RWPE2 (cell line): ENCODE measurements at regions not wholly inside any gene's neighbourhood (a gene's known extent, or its start where the extent isn't known, plus 50 kb on each side); places are given as distances from the start of the nearest gene placed in this dataset.

Experiments
- ATAC-seq: fragments of 200-7000 bp; cut with Tn5 transposase; 3 replicates; pipeline ENCODE4 v1.9.1; 2021; ENCODE audit warnings: low read depth
- DNase-seq: peaks from one replicate; pipeline ENCODE4 v3.0.0-alpha.2; 2020; ENCODE audit warnings: low spot score
- H3K27ac ChIP-seq: fragments of 450-650 bp; 2 replicates; pipeline ENCODE4 v1.5.1; 2017; ENCODE audit warnings: mild to moderate bottlenecking; ENCODE audit not compliant: poor library complexity, severe bottlenecking
- H3K27me3 ChIP-seq: fragments of 250-450 bp; sonication (Bioruptor Pico); 2 replicates; pipeline ENCODE4 v1.5.1; 2021; ENCODE audit warnings: mild to moderate bottlenecking, moderate library complexity; ENCODE audit not compliant: insufficient read depth, poor library complexity, severe bottlenecking
- H3K36me3 ChIP-seq: fragments of 250-450 bp; sonication (Bioruptor Pico); 2 replicates; pipeline ENCODE4 v1.5.1; 2020; ENCODE audit warnings: low read depth, mild to moderate bottlenecking, moderate library complexity
- H3K4me1 ChIP-seq: fragments of 250-450 bp; sonication (Bioruptor Pico); 2 replicates; pipeline ENCODE4 v1.5.1; 2021; ENCODE audit warnings: mild to moderate bottlenecking, moderate library complexity; ENCODE audit not compliant: insufficient read depth, poor library complexity, severe bottlenecking
- H3K4me3 ChIP-seq: fragments of 250-450 bp; sonication (Bioruptor Pico); 2 replicates; pipeline ENCODE4 v1.5.1; 2021; ENCODE audit warnings: mild to moderate bottlenecking, moderate library complexity; ENCODE audit not compliant: severe bottlenecking
- H3K9me3 ChIP-seq: fragments of 250-450 bp; sonication (Bioruptor Pico); 2 replicates; pipeline ENCODE4 v1.5.1; 2021; ENCODE audit warnings: mild to moderate bottlenecking, moderate library complexity; ENCODE audit not compliant: severe bottlenecking
- CTCF ChIP-seq: fragments of 450-650 bp; IDR thresholded peaks from one replicate; pipeline ENCODE4 v1.5.1; 2017; ENCODE audit warnings: mild to moderate bottlenecking, moderate library complexity; ENCODE audit not compliant: poor library complexity, severe bottlenecking

- peak; percentile 70 for ATAC-seq
- Histone ChIP-seq H3K27ac (no peak overlapping the region), H3K36me3 (no peaks in the 10 kb centered on the region), H3K4me1 (no peaks in the 10 kb centered on the region), H3K9me3 (no peaks in the 10 kb centered on the region), H3K4me3 (no peak overlapping the region), H3K27me3 (peaks cover 18% of the 10 kb centered on the region)
- DNase-seq: no peak
- TF ChIP-seq CTCF: peak; percentile 70
These were observed 141.1 kb downstream of the RCN1 start for GRCh38 chr11:32231909-32232493.

GRCh38 chr11:32232516-32232915, 141.6 kb downstream of the RCN1 start:
- H3K4me3 ChIP-seq: no peak overlapping the region
- H3K36me3 ChIP-seq: no peaks in the 10 kb centered on the region
- TF ChIP-seq CTCF: no peak
- no peak for DNase-seq
- ATAC-seq: no peak
- no peaks in the 10 kb centered on the region for H3K4me1 ChIP-seq
- no peaks in the 10 kb centered on the region for H3K9me3 ChIP-seq
- H3K27me3 ChIP-seq: peaks cover 23% of the 10 kb centered on the region
- H3K27ac ChIP-seq: no peak overlapping the region

- Histone ChIP-seq H3K36me3 (no peaks in the 10 kb centered on the region), H3K4me3 (no peak overlapping the region), H3K4me1 (no peaks in the 10 kb centered on the region), H3K9me3 (no peaks in the 10 kb centered on the region), H3K27me3 (peaks cover 30% of the 10 kb centered on the region), H3K27ac (no peak overlapping the region)
- DNase-seq (no peak), ATAC-seq (no peak)
- TF ChIP-seq CTCF: no peak
These were observed 142.4 kb downstream of the RCN1 start for GRCh38 chr11:32233276-32233675.

- Histone ChIP-seq H3K9me3 (no peaks in the 10 kb centered on the region), H3K4me1 (no peaks in the 10 kb centered on the region), H3K4me3 (no peak overlapping the region), H3K27me3 (peaks cover 30% of the 10 kb centered on the region), H3K36me3 (no peaks in the 10 kb centered on the region), H3K27ac (no peak overlapping the region)
- no peak for ATAC-seq
- no peak for DNase-seq
- TF ChIP-seq CTCF: no peak
These were observed 143.1 kb downstream of the RCN1 start for GRCh38 chr11:32233928-32234327.

- Histone ChIP-seq H3K4me1 (no peaks in the 10 kb centered on the region), H3K27ac (no peak overlapping the region), H3K9me3 (no peaks in the 10 kb centered on the region), H3K36me3 (no peaks in the 10 kb centered on the region), H3K4me3 (no peak overlapping the region), H3K27me3 (peaks cover 10% of the 10 kb centered on the region)
- TF ChIP-seq CTCF: no peak
- DNase-seq (no peak), ATAC-seq (no peak)
These were observed 153.6 kb downstream of the RCN1 start for GRCh38 chr11:32244453-32244852.
